Activated T-helper 9 cell treated with anti-CD3 and anti-CD28 coated beads, Interleukin-2, amount 50 U/mL, for 16 hours (primary cell): ENCODE measurements at regions not wholly inside any gene's neighbourhood (a gene's known extent, or its start where the extent isn't known, plus 50 kb on each side); places are given as distances from the start of the nearest gene placed in this dataset.

ENCODE experiments used
- DNase-seq: peaks from one replicate; pipeline ENCODE4 v3.0.0-alpha.2; 2020; ENCODE audit warnings: low read depth

DNA sequence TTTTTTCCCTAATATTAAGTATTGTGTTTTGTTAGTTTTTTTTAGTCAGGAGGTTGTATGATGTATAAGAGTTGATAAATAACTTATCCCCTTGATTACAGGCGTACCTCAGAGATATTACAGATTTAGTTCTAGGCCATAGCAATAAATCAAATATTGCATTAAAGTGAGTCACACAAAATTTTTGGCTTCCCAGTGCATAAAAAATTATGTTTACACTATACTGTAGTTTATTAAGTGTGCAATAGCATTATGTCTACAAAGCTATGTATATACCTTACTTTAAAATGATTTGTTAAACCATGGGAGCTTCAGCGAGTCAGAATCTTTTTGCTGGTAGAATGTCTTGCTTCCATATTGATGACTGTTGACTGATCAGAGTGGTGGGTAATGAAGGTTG, 1180.6 kb upstream of the CDH18 start:
- no peak for DNase-seq

DNA sequence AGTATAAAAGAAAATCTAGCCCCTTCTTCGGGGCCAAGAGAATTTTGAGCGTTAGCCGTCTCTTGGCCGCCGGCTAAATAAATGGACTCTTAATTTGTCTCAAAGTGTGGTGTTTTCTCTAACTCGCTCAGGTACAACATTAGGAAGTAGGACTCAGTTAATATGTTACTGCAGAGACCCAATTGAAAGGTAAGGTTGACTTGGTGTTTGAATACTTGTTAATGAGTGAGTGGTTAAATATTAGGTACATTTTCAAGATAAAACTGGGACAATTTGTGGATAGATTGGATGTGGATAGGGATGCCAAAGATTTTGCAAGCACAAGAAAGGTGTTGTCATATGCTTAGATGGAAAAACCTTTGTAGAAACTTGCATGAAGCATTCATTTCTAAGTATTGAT, 1177.3 kb upstream of the CDH18 start:
- no peak for DNase-seq

DNA sequence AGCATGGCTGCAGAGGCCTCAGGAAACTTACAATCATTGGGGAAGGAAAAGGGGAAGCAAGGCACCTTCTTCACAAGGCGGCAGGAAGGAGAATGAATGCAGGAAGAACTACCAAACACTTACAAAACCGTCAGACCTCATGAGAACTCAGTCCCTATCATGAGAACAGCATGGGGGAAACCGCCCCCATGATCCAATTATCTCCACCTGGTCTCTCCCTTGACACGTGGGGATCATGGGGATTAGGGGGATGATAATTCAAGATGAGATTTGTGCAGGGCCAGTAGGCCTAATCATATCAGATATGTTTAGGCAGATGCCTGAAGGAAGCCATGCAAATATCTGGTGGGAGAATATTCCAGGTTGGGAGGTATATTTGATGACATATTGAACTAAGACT, 1176.4 kb upstream of the CDH18 start:
- no peak for DNase-seq

DNA sequence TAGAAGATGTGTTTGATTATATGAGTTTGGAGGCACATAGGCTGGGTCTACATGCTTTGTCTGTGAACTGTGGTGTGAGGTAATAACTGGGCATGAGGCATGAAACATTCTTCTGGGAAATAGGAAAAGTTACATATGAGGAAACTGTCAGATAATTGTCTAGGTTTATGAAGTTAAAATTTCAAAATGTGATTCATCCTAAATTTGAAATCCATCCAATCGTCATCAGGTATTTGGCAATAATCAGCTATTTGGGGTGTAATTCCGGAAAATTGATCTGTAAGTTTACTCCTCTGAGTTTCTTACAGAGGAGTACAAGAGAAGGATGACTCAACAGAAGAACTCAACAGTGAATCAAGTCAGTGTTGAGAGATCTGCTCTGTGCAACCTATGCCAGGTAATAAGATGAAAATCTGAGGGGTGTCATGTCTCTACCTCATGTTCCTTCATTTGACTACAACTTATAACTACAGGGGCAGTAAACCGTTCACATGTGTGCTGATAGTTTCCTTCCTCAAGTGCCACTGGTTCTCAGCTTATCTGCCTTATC, 1171.6 kb upstream of the CDH18 start:
- DNase-seq = no peak

DNA sequence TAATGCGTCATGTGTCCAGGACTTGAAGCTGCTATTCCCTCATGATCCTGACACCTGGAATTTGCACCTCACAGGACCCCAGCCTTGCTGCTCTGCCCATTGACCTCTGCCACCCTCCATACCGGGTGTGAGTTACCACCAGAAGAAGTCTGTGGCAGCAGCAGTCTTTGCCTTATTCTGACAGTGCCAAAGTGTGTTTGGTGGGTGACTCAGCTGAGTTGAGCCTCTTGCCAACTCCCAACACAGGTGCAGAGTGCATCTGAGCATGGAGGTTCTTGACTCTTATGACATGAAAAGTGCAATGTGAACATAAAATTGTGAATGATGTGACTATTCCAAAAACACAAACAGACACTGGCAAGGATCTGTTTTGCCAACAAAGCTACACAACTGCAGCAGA, 1166.5 kb upstream of the CDH18 start:
- DNase-seq = no peak

DNA sequence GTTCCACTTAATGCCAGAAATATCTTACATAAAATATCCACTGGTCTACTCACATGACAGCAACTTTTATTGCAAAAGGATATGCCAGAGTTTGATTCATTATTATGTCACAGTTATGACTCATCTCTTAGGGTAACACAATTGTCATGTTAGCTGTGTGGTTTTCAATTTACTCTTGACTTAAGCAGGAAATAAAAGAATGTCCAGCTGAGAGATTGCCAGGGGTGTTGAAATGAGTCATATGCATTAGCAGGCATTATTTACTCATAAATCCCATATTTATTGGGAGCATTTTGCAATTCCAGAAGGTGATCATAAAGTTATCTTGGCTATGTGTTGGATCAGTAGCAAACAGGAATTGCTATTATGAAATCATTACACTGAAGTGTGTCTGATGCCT, 1164.6 kb upstream of the CDH18 start:
- no peak for DNase-seq

DNA sequence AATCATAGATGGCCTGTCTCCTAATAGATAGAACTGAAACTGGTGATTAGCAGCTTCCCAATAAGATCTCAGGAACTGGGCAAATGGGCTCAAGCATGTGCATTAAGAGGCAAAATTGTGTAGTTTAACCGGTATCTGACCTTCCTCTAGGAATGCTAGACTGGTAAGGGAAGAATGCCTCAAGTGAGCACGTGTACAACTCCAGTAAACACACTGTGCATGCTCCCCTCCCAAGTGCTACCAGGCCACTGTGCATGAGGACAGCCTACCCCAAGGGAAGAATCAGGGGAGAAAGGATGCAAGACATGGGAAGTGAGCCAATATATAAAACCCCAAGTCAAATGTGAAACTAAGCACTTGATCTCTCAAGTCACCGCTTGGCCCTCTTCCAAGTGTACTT, 1157.4 kb upstream of the CDH18 start:
- DNase-seq = no peak

DNA sequence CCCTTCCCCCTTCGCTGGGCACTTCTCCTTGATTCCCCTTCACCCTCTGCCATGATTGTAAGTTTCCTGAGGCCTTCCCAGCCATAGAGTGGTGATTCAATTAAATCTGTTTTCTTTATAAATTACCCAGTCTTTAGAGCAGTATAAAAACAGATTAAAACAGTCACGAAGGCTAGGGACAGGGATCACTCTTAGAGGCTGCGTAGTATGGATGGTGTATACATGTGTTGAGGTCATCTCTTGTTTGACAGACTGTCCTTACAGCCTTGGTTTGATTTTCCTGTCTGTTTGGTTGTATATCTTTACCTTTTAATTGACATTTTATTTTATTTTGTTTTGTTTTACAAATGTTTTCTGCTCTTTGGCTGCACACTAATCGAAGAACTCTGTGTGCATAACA, 1155.7 kb upstream of the CDH18 start:
- DNase-seq = no peak

DNA sequence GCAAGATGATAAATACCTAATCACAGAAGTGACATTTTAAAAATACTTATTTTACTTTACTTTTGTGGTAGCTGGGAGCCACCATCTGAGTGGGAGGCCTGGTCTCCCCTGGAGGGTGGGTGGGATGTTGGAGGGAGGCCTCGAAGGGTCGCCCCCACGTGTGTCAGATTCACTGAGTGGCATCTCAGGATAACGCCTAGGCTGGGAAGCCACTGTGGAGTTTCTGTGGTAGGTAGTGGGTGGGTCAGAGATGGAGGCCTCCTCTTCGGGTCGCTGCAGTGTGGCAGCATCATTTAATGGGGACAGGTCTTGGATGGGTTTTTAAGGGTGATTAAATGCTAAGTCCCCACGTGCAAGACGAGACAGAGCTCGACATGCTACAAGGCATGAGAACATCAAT, 1154.8 kb upstream of the CDH18 start:
- DNase-seq = no peak

DNA sequence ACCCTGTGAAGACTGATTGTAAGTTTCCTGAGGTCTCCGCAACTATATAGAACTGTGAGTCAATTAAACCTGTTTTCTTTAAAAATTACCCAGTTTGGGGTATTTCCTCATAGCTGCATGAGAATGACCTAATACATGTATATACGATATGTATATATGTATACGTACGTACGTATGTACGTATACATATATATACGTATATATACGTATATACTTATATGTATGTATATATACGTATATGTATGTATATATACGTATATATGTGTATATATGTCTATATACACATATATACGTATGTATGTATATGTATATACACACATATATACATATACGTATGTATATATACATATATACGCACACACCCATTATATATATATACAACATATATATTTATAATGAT, 1153.0 kb upstream of the CDH18 start:
- DNase-seq = no peak

DNA sequence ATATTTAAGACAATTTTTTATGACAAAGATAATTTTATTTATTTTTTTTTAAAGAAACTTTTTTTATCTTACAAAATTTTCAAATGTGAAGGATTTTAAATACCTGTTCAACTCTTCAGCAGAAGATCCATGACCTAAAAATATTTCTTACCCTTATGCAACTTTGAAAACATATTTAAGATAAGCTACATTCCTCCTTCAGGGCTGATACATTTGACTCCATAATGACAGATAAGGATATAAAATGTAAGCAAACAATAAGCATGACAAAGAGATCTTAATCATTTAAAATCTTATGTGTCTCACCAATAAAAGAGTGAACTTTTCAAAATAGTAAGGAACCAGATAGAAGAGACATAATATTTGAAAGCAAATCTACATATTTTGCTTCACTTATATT, 1138.2 kb upstream of the CDH18 start:
- no peak for DNase-seq

DNA sequence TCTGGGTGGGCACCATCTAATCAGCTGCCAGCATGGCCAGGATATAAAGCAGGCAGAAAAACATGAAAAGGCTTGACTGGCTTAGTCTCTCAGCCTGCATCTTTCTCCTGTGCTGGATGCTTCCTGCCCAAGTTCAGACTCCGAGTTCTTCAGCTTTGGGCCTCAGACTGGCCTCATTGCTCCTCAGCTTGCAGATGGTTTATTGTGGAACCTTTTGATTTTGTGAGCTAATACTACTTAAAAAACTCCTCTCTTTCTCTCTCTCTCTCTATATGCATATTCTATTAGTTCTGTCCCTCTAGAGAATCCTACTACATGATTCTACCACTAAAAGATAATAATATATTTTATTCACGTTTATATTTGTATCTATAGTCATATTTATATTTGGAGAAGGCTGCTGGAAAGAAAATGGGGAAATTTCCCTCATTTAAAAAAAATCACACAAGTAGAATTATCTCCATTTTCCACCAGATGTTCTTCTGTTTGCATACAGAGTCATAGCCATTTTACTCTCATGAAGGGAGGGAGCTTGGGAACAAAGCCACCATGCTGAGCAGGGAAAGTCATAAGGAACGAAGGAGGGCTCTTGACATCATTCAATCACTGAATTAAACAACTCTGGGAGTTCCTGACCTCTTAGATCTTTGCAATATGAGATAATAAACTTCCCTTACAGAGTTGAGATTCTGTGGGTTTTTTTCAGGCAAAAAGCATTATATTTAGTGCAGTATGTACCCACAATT, 1137.4 kb upstream of the CDH18 start:
- DNase-seq = no peak

DNA sequence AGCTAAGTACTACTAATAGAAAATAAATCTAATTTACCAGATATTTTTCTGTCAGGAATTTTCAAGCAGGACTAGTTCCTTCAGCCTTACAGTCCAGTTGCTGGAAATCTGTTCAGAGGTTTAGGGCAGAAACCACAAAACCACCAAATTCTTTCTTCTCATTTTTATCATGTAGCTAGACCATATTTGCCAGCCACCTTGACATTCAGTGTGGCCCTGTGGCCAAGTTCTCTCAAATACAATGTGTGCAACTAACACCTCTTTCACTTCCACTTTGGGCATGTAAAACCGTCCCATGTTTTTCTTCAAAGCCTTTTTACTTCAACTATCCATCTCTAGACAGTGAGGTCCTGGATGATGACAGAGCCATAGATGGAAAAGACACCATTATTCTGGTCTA, 1133.2 kb upstream of the CDH18 start:
- DNase-seq = no peak

DNA sequence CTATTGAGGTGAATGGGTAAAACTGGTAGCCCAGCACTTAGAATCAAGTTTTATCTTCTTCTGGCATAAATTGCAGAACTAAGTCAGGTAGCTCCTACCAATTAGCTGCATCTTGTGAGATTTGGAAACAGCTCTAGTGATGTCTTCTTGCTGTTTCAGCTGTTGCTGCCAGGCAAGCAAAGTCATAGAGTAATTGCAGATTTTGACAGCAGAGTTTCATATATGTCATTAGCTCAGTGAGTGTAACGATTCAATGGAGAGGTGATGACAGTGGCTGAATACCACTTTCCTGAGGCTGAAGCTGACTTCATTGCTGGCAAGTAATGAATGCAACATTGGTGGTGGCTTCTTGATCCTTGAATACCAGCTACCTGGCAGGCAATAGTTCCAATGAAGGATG, 1109.7 kb upstream of the CDH18 start:
- DNase-seq = no peak

DNA sequence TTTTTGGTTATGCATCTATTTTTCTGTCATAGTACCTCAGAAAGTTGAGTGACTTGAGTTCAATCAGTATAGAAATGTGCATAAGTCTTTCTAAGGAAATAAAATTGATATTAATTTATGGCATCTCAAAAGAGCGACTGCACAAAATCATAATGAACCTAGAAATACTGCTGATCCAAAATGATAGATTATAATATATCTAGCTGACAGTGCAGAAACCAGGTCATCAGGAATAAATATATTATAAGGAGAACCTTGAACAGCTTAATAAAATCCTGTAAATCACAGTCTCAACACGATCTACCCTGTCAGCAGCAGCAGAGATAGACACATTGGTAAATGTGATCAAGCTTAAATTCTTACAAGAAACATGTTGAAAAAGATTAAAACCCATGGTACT, 1106.6 kb upstream of the CDH18 start:
- no peak for DNase-seq

DNA sequence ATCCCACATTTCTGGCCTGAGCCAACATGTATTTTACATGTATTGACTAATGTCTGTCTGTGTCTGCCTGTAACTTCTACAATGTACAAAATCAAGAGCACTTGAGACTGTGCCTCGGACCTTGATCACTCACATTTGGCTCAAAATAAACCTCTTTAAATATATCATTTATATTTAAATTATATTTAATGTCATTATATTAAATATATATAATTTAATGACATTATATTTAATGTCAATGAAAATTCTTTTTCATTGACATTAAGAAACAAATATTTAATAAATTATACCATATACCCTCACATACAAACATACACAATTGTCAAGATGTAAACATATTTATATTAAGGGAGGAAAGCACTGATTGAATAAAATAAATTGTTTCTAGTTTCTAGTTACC, 1099.8 kb upstream of the CDH18 start:
- no peak for DNase-seq

DNA sequence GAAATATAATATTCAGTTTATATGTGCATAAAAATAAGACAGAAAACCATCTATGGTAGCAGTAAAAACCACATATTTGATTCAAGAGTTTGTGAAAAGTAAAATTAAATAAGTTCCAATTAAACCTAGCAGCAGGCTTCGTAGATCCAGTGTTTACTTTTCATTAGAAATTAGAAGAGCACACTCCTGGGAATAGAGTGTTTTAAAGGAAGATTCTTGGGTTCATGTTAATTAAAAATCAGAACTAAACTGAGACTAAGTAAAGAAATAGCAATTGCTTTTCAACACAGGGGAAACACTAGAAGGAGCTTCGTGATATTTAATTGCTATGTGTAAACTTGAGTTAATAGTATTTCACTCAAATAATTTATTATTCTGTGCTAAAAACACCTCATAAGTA, 1097.8 kb upstream of the CDH18 start:
- no peak for DNase-seq

DNA sequence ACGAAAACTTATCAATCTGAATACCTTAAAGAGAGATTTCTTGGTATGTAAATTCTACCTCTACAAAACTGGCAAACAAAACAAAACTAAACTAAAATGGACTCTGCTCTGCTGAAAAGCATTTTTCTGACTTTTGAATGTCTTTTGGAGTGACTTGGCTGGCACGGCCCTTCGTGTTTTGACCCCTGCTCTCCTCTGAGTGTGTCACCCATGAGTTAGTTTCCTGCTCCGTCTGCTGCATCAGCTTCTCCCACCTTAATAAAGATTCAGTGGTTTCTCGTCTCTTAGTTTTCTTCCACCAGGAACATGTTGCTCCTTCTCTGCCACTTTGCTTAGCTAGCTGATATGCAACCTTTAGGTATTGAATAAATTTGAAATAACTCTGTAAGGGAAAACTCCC, 1084.0 kb upstream of the CDH18 start:
- DNase-seq = no peak

DNA sequence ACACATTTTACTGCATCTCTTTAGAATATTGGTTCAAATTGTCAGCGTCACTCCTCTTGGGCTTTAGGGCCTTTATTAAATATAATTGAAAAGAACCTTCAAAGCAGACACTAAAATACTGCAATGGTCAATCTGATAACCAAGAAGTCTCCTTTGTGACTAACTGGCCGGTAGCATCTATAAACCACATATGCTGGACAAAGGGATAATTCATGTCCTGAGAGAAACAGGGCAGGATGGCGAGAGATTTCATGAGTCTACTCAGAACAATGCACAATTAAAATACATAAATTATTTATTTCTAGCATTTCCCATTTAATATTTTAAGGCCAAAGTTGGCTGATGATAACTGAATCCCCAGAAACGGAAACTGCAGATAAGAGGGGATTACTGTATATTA, 1083.4 kb upstream of the CDH18 start:
- no peak for DNase-seq

DNA sequence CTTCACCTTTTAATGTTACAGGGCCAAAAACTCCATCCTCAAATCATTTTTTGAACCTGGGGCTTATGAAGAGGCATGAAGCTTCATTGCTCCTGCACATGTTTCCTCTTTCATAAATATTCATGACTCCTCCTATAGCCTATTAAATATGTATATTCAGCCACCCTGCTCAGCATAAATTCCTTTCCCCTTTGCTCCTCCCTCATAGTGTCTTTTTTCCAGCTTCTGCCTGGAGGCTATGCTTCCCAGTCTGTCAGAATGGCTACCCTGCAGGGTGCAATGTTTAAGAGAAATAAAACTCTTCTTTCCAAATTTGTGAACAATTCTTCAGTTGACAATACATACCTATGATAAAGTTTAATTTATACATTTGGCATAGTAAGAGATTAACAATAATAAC, 1082.9 kb upstream of the CDH18 start:
- no peak for DNase-seq

DNA sequence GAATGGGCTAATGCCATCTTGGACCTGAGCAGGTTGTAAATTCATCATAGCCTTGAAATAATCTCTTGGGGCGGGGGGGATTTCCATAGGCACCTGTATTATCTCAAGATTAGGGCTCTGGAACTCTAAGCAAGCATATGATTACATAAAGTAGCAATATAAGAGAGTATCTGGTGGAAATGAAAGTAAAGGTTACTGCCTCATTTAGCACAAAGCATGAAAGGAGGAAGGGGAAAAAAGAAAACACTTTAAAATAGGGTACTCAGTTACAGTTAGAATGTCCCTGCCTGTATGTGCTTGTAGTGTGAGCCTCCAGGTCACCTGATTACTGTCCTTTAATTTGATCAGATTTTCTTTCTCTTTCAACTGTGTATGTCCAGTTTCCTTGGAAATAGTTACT, 1079.7 kb upstream of the CDH18 start:
- DNase-seq = no peak

DNA sequence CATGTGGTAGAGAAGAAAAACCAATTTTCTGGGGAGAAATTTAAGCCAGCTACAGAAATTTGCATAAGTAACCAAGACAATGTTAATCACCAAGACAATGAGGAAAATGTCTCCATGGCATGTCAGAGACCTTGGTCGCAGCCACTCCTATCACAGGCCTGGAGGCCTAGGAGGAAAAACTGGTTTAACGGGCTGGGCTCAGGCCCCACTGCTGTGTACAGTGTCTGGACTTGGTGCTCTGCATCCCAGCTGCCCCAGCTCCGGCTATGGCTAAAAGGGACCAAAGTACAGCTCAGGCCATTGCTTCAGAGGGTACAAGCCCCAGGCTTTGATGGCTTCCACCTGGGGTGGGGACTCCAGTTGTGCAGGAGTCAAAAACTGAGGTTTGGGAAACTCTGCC, 1075.1 kb upstream of the CDH18 start:
- no peak for DNase-seq

DNA sequence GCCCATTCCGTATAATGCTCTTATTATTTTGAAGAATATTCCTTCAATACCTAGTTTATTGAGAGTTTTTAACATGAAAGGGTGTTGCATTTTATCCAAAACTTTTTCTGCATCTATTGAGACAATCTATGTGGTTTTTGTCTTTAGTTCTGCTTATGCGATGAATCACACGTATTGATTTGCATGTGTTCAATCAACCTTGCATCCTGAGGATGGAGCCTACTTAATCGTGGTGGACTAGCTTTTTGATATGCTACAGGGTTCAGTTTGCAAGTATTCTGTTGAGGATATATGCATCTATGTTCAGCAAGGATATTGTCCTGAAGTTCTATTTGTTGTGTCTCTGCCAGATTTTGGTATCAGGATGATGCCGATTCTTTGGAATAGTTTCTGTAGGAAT, 1070.3 kb upstream of the CDH18 start:
- DNase-seq = no peak

DNA sequence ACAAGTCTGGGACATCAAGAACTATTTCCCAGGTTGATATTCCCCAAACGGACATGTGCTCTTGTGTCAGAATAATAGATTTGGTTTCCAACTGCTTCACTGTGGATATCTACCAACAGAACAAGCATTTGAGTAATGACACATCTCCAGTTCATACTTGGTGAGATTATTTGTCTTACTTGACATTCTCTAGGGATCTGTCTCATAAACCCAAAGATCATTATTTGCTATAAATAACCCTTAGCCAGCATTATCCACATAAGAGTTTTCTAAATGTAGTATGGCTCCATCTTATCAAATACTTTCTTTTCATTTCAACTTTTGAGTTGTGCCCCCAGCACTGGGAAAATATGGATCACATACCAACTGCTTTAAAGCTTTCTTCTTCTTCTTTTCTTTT, 1063.9 kb upstream of the CDH18 start:
- no peak for DNase-seq

DNA sequence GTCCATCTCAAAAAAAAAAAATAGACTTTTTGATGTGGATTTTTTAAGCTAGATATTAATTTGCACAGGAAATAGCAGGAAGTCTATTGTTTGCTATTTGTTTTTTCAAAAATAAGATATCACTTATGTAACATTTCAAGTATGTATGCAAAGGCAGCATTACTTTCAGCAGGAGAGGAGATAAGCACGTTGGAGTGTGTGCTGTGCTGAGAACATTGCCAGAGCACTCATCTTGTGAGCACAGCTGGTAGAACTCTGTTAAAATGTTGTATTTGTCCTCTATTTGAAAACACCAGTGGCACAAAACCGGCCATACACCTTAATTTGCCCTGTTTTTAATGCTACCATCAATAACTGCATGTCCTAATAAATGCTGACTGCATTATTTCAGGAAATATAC, 1061.9 kb upstream of the CDH18 start:
- DNase-seq = no peak
